Skin epidermis (tissue), 12 donors: ENCODE measurements at regions not wholly inside any gene's neighbourhood (a gene's known extent, or its start where the extent isn't known, plus 50 kb on each side); places are given as distances from the start of the nearest gene placed in this dataset.
A peak's percentile ranks its signal among the peaks of the same experiment; 100 is the strongest.
"Not testable (repeated sequence)": the region's sequence is repeated elsewhere in the genome, so short reads cannot be mapped to it uniquely, and the experiment has no call there.

ENCODE experiments used
- H3K27ac ChIP-seq, 21 experiments: fragments of 200-600 bp; sonication (generic) in 11 of 21; one replicate each; pipeline ENCODE4 v1.5.0; 2020; ENCODE audit warnings: mild to moderate bottlenecking in 3 of 21, inconsistent platforms in 2 of 21, moderate library complexity in 2 of 21
- H3K4me3 ChIP-seq, 7 experiments: fragments of 200-600 bp; sonication (generic) in 2 of 7; one replicate each; pipeline ENCODE4 v1.5.0; 2020; ENCODE audit warnings: inconsistent platforms in 2 of 7, mild to moderate bottlenecking in 2 of 7, moderate library complexity in 1 of 7

DNA sequence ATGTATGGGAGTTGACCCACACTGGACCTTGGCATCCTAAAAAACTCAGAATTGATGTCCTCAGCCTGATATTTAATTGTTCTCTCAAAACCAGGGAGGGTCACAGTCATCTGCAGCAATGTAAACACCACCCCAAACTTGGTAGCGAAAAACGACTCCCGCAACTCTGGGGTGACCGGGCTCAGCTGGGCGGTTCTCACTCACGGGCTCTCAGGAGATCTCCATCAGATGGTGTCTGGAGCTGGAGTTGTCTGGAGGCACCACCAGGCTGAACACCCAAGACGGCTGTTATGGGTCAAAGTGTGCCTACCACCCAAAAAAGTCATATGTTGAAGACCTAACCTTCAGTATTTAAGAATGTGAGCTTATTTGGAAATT is 50.9 kb upstream of the NXT1 start:
- H3K27ac ChIP-seq = no peak overlapping the region

GRCh38 chr20:23298926-23299672 is 51.5 kb upstream of the NXT1 start:
- Histone ChIP-seq H3K27ac (no peak overlapping the region), H3K4me3 (no peak overlapping the region)

More for the DNA sequence above, 50.9 kb upstream of the NXT1 start:
- H3K4me3 ChIP-seq = no peak overlapping the region

DNA sequence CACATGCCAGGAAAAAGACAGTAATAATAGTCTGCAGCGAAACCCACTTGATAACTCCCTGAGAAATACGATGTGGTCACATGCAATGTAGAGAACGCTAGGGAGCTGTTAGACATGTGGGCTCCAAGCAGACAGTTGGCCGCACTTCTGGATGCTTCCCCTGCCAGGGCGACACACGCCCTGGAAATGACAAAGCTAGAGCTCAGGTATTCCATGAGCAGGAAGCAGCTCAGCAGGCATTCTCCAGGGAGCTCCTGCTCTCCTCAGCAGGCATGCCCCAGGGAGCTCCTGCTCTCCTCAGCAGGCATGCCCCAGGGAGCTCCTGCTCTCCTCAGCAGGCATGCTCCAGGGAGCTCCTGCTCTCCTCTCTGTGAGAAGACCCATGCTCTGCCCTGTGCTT is 52.4 kb upstream of the NXT1 start:
- Histone ChIP-seq H3K27ac (no peak overlapping the region), H3K4me3 (no peak overlapping the region)

GRCh38 chr20:23296841-23297701 is 53.5 kb upstream of the NXT1 start:
- H3K27ac ChIP-seq = peak overlapping the region in 3 of 21 experiments; percentile 10 to 32 (median 15)
- no peak overlapping the region for H3K4me3 ChIP-seq

DNA sequence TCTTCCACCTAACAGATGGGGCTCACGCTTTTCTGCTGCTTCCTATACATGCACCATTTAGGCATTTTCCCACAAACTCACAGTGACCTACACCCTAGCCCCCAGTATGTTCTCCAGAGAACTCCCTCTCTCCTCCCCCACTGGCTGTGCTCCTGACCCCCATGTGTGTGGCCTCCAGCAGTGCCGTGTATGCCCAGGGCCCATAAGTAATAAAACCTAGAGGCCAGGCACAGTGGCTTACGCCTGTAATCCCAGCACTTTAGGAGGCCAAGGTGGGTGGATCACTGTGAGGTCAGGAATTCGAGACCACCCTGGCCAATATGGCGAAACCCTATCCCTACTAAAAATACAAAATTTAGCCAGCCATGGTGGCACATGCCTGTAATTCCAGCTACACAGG is 54.7 kb upstream of the NXT1 start:
- H3K27ac ChIP-seq = peak overlapping the region in 1 of 21 experiments; percentile 32
- H3K4me3 ChIP-seq = no peak overlapping the region

GRCh38 chr20:23294671-23295070 is 55.9 kb upstream of the NXT1 start:
- H3K27ac ChIP-seq = peak overlapping the region in 2 of 21 experiments; percentile 20 to 38
- no peak overlapping the region for H3K4me3 ChIP-seq

- H3K27ac ChIP-seq = peak overlapping the region in 2 of 21 experiments; percentile 20 to 38
These were observed 56.4 kb upstream of the NXT1 start for GRCh38 chr20:23294166-23294565.

DNA sequence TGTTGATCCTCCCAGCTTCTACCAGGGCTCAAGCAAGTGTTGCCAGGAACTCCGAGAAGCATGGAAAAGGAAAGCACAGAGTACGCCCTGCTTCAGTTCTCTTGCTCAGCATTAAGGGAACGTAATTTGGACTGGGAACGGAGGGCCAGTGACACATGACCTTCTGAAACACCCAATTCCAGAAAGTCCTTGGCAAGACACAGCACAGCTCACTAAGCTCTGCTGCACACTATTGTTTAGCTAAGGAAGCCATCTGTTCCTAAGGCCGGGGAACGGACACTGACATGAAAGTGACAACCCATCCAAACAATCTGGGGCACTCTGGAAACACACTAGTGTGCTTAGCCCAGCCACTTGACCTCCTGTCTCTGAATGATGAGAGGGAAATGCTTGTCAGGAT is 56.9 kb upstream of the NXT1 start:
- no peak overlapping the region for H3K4me3 ChIP-seq
- peak overlapping the region in 2 of 21 experiments; percentile 38 to 56 for H3K27ac ChIP-seq

More at GRCh38 chr20:23294166-23294565, 56.4 kb upstream of the NXT1 start:
- H3K4me3 ChIP-seq = no peak overlapping the region

- H3K27ac ChIP-seq, H3K4me3 ChIP-seq: not testable (repeated sequence)
These were observed 58.3 kb upstream of the NXT1 start for GRCh38 chr20:23292311-23292710.

DNA sequence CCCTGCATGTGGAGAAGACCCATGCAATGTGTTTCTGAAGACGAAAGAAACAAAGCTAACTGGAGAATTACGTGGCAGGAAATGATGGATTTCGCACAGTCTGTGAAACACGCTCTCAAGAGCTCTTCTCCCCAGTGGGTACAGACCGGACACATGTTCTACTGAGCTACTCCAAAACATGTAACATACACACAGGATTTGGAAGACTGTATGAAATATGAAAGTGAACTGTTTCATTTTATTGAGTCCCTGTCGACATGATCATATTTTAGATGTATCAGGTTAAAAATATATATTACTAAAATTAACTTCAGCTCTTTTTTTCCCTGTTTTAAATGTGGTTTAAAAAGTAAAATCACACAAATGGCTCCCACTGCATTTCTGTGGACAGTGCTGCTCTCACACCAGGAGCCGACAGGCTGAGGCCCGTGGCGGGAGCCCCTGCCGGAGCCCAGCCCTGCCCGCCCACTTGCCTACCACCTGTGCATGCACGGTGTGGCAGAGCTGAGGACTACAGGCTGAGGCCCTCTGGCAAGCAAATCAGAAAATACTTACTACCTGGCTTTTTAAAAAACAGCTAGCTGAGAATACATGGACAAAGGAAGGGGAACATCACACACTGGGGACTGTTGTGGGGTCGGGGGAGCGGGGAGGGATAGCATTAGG is 58.9 kb upstream of the NXT1 start:
- no peak overlapping the region for H3K4me3 ChIP-seq
- no peak overlapping the region for H3K27ac ChIP-seq

DNA sequence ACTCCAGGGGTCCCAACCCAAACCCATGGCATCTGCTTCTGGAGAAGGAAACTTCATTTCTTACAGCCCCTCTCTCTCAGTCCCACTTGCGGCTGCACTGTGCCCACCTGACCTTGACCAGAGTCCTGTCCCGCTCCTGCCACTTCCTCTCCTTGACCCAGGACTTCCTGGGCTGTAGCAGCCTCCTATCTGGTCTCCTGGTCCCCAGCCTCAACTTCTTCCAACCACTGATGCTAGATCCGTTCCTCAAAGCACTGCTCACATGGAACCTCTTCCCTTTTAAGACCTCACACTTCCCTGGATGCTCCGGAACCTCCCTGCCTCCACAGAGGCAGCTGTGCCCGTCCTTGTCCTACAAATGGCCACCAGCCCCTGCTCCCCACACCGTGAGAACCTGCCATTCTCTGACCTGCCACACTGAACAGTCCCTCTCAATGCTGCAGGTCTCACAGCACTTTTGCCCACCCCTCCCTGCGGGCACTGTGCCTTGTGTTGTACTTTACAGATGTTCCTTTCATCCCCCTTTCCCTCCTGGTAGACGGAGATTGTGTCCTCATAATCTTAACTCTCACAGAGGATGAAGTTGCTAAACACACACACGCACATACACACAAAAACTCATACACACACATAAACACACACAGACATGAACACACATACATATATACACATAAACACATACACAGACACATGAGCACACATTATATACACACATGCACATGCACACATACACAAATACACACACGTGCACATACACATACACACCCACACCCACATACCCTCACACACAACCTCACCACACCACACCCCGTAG is 59.6 kb upstream of the NXT1 start:
- Histone ChIP-seq H3K27ac (no peak overlapping the region), H3K4me3 (no peak overlapping the region)

DNA sequence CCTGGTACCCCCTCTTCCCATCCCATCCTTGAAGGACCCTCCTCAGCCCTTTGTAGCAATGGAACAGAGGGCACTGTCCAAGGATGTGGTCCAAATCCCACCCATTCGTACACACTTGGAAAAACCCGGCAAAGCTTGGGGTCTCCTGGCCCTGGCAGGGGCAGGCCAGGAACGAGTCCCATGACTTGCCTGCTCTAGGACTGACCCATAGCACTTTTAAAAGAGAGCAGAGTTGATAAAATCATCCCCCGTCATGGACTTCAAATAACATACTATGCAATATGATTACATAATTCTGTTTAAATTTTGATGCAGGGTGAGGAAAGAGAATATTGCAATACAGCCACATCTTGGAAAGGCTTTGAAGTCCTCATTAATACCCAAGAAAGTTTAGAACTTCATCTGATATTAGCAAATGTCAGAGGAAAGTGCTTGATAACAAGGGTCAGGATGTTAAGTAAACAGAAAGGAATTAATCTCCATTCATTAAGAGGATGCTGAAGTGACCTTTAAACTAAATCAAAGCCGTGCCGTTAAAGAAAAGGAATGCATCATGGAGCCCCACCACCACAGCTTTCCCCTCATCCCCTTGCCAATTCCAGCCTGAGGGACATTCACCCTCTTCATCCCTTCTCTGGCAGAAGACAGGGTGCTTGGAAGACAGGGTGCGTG is 60.7 kb upstream of the NXT1 start:
- Histone ChIP-seq H3K27ac (no peak overlapping the region), H3K4me3 (no peak overlapping the region)

- Histone ChIP-seq H3K4me3 (no peak overlapping the region), H3K27ac (no peak overlapping the region)
These were observed 61.3 kb upstream of the NXT1 start for GRCh38 chr20:23289249-23289648.

DNA sequence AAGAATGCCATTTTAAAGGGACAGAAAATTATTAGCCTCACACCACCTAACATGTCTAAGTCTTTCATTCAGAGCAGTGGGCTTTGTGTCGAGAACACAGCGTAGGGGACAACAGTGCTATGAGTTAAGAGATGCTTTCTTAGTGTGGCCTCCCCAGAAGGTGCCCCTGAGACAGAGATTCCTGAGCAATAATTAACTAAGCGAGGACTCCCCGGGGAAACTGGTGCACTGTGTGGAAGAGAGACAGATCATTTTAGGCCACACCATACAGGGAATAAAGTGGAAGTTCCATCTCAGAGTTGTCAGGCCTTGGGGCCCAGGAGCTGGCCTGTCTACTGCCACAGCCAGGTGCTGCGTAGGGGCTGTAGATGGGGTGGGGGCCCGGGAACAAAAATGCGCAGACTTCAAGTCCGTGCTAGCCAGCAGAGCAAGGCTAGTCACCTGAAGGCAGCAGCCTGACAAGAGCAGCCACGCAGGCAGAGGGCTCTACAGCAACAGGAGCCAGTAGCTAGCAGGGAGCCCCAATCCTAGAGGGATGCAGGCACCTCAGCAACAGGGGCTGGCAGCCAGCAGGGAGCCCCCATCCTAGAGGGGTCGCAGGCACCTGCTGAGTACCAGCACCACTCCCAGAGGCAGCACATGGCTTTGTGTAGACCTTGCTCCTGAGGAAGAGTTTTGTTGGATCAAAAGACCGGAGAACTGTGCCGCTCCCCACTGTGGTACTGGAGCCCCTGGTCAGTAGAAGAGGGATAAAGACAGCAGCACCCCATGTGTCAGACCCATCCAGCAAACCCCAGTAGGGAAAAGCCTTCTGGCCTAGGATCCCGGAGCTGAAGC is 63.0 kb upstream of the NXT1 start:
- H3K27ac ChIP-seq = no peak overlapping the region

GRCh38 chr20:23286346-23286745 is 64.2 kb upstream of the NXT1 start:
- Histone ChIP-seq H3K4me3 (no peak overlapping the region), H3K27ac (no peak overlapping the region)

More for the DNA sequence above, 63.0 kb upstream of the NXT1 start:
- H3K4me3 ChIP-seq = no peak overlapping the region

DNA sequence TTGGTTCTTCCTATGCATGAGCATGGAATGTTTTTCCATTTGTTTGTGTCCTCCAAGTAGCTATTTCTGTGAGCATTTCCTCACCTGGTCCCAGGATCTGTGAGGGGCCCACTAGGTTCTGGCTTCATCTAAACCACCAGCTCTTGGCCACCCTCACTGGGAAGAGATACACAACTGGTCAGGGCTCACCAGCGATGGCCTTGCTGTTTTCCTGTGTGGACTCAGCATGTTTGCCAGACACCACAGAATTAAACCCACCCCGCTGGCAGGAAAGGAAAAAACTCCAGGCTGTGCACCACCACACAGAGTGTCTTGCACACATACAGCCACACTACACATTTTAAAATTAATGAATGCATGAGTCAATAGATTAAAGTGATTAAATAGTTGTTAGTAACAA is 65.1 kb upstream of the NXT1 start:
- no peak overlapping the region for H3K27ac ChIP-seq
- H3K4me3 ChIP-seq = no peak overlapping the region

- Histone ChIP-seq H3K4me3 (no peak overlapping the region), H3K27ac (no peak overlapping the region)
These were observed 66.6 kb upstream of the NXT1 start for GRCh38 chr20:23284009-23284408.
